GM13977 (cell line): ENCODE measurements at regions not wholly inside any gene's neighbourhood (a gene's known extent, or its start where the extent isn't known, plus 50 kb on each side); places are given as distances from the start of the nearest gene placed in this dataset.

Experiments used
- DNase-seq: peaks from one replicate; pipeline ENCODE4 v3.0.0; 2012; ENCODE audit warnings: low spot score
- CTCF ChIP-seq: IDR thresholded peaks from 2 replicates; pipeline ENCODE4 v1.5.1; 2012; ENCODE audit warnings: mild to moderate bottlenecking, control low read depth; ENCODE audit not compliant: insufficient read depth; ENCODE audit errors: extremely low read depth, missing control alignments
- in situ Hi-C: fragments of 300-500 bp; cut with MboI; formaldehyde crosslinking; loops from one replicate; pipeline ENCODE4 v1.12.0; 2022; ENCODE audit warnings: low sequenced_read_pairs, low pct_unique_long_range_greater_than_20kb, mixed read lengths, inconsistent platforms; ENCODE audit not compliant: unreplicated experiment

- in situ Hi-C loops: no loop called here
- no peak for TF ChIP-seq CTCF
- no peak for DNase-seq
These were observed 413.3 kb upstream of the RASGEF1B start for GRCh38 chr4:81884986-81885385.

- DNase-seq: no peak
- in situ Hi-C loops: no loop called here
- no peak for TF ChIP-seq CTCF
These were observed 412.1 kb upstream of the RASGEF1B start for GRCh38 chr4:81883530-81884450.

- in situ Hi-C loops: no loop called here
- DNase-seq: no peak
- no peak for TF ChIP-seq CTCF
These were observed 411.3 kb upstream of the RASGEF1B start for GRCh38 chr4:81883004-81883403.

GRCh38 chr4:81881855-81882621 lies 410.3 kb upstream of the RASGEF1B start:
- DNase-seq: no peak
- in situ Hi-C loops: no loop called here
- no peak for TF ChIP-seq CTCF

GRCh38 chr4:81876106-81876505 lies 404.4 kb upstream of the RASGEF1B start:
- in situ Hi-C loops: no loop called here
- no peak for DNase-seq
- TF ChIP-seq CTCF: no peak

- TF ChIP-seq CTCF: no peak
- in situ Hi-C loops: no loop called here
- no peak for DNase-seq
These were observed 403.2 kb upstream of the RASGEF1B start for GRCh38 chr4:81874661-81875515.
